Immature natural killer cell (primary cell): ENCODE measurements at regions not wholly inside any gene's neighbourhood (a gene's known extent, or its start where the extent isn't known, plus 50 kb on each side); places are given as distances from the start of the nearest gene placed in this dataset.
"Not testable (repeated sequence)": the region's sequence is repeated elsewhere in the genome, so short reads cannot be mapped to it uniquely, and the experiment has no call there.

ENCODE experiments used
- DNase-seq, 3 donors: peaks; one replicate each; pipeline ENCODE4 v3.0.0; 2022; ENCODE audit warnings: mixed read lengths in 1 of 3
- H3K27ac Mint-ChIP-seq, 6 donors: one replicate each; pipeline ENCODE4 v1.8.0; 2020; ENCODE audit warnings: mixed read lengths in 6 of 6, mild to moderate bottlenecking in 5 of 6, inconsistent platforms in 4 of 6, moderate library complexity in 3 of 6
- H3K27me3 Mint-ChIP-seq, 3 donors: one replicate each; pipeline ENCODE4 v1.8.0; 2020 to 2021; ENCODE audit warnings: low read depth in 3 of 3, mild to moderate bottlenecking in 3 of 3, mixed read lengths in 3 of 3, moderate library complexity in 3 of 3, inconsistent platforms in 1 of 3
- H3K36me3 Mint-ChIP-seq, 3 donors: one replicate each; pipeline ENCODE4 v1.8.0; 2020; ENCODE audit warnings: mixed read lengths in 3 of 3, inconsistent platforms in 2 of 3, mild to moderate bottlenecking in 2 of 3
- H3K4me1 Mint-ChIP-seq, 2 donors: one replicate each; pipeline ENCODE4 v1.8.0; 2020; ENCODE audit warnings: inconsistent platforms in 2 of 2, mild to moderate bottlenecking in 2 of 2, mixed read lengths in 2 of 2, moderate library complexity in 1 of 2
- H3K4me3 Mint-ChIP-seq, 5 donors: one replicate each; pipeline ENCODE4 v1.8.0; 2020; ENCODE audit warnings: mild to moderate bottlenecking in 5 of 5, mixed read lengths in 5 of 5, inconsistent platforms in 3 of 5, moderate library complexity in 3 of 5
- H3K9me3 Mint-ChIP-seq, 6 donors: one replicate each; pipeline ENCODE4 v1.8.0; 2020; ENCODE audit warnings: mild to moderate bottlenecking in 6 of 6, mixed read lengths in 6 of 6, inconsistent platforms in 4 of 6, moderate library complexity in 3 of 6

- peaks cover 1 to 36% (median 17%) of the 10 kb centered on the region in 6 donors for H3K9me3 Mint-ChIP-seq
- H3K36me3 Mint-ChIP-seq: no peaks in the 10 kb centered on the region
- no peak overlapping the region for H3K4me3 Mint-ChIP-seq
- H3K27me3 Mint-ChIP-seq: peaks cover 0 to 2% (median 0%) of the 10 kb centered on the region in 3 donors
- no peaks in the 10 kb centered on the region for H3K4me1 Mint-ChIP-seq
- no peak overlapping the region for H3K27ac Mint-ChIP-seq
- no peak for DNase-seq
Measured at GRCh38 chr11:92048415-92048814, 176.2 kb upstream of the FAT3 start.

- Mint-ChIP-seq H3K4me1 (no peaks in the 10 kb centered on the region), H3K9me3 (peaks cover 1 to 39% (median 20%) of the 10 kb centered on the region in 6 donors), H3K4me3 (no peak overlapping the region), H3K27ac (no peak overlapping the region), H3K36me3 (no peaks in the 10 kb centered on the region), H3K27me3 (peaks cover 0 to 2% (median 0%) of the 10 kb centered on the region in 3 donors)
- no peak for DNase-seq
Measured at GRCh38 chr11:92046103-92046502, 178.5 kb upstream of the FAT3 start.

- Mint-ChIP-seq H3K27me3 (peaks cover 0 to 2% (median 0%) of the 10 kb centered on the region in 3 donors), H3K4me1 (no peaks in the 10 kb centered on the region), H3K27ac (no peak overlapping the region), H3K4me3 (no peak overlapping the region), H3K9me3 (peaks cover 1 to 44% (median 21%) of the 10 kb centered on the region in 6 donors), H3K36me3 (no peaks in the 10 kb centered on the region)
- no peak for DNase-seq
Measured at GRCh38 chr11:92045301-92045700, 179.3 kb upstream of the FAT3 start.

- Mint-ChIP-seq H3K27ac (no peak overlapping the region), H3K36me3 (no peaks in the 10 kb centered on the region), H3K4me3 (no peak overlapping the region), H3K27me3 (peaks cover 0 to 2% (median 0%) of the 10 kb centered on the region in 3 donors), H3K9me3 (peaks cover 6 to 27% (median 12%) of the 10 kb centered on the region in 6 donors), H3K4me1 (no peaks in the 10 kb centered on the region)
- DNase-seq: no peak
Measured at GRCh38 chr11:92035488-92035887, 189.1 kb upstream of the FAT3 start.

GRCh38 chr11:92027136-92027535, 197.5 kb upstream of the FAT3 start:
- H3K4me3 Mint-ChIP-seq, DNase-seq, H3K27ac Mint-ChIP-seq, H3K27me3 Mint-ChIP-seq, H3K4me1 Mint-ChIP-seq, H3K36me3 Mint-ChIP-seq: not testable (repeated sequence)
- peaks cover 9 to 28% (median 16%) of the 10 kb centered on the region in 6 donors for H3K9me3 Mint-ChIP-seq

GRCh38 chr11:92026664-92027063, 198.0 kb upstream of the FAT3 start:
- H3K4me1 Mint-ChIP-seq: no peaks in the 10 kb centered on the region
- peaks cover 0 to 4% (median 0%) of the 10 kb centered on the region in 3 donors for H3K36me3 Mint-ChIP-seq
- H3K27me3 Mint-ChIP-seq: no peaks in the 10 kb centered on the region
- no peak overlapping the region for H3K4me3 Mint-ChIP-seq
- peaks cover 9 to 33% (median 16%) of the 10 kb centered on the region in 6 donors for H3K9me3 Mint-ChIP-seq
- no peak for DNase-seq
- no peak overlapping the region for H3K27ac Mint-ChIP-seq

GRCh38 chr11:92024788-92025187, 199.8 kb upstream of the FAT3 start:
- Mint-ChIP-seq H3K4me3 (no peak overlapping the region), H3K27ac (no peak overlapping the region), H3K36me3 (peaks cover 0 to 4% (median 0%) of the 10 kb centered on the region in 3 donors), H3K4me1 (no peaks in the 10 kb centered on the region), H3K27me3 (no peaks in the 10 kb centered on the region), H3K9me3 (peaks cover 11 to 43% (median 18%) of the 10 kb centered on the region in 6 donors)
- DNase-seq: no peak

- H3K9me3 Mint-ChIP-seq: peaks cover 14 to 57% (median 28%) of the 10 kb centered on the region in 6 donors
- H3K27me3 Mint-ChIP-seq: no peaks in the 10 kb centered on the region
- no peak for DNase-seq
- H3K36me3 Mint-ChIP-seq: peaks cover 0 to 4% (median 0%) of the 10 kb centered on the region in 3 donors
- no peak overlapping the region for H3K4me3 Mint-ChIP-seq
- no peaks in the 10 kb centered on the region for H3K4me1 Mint-ChIP-seq
- no peak overlapping the region for H3K27ac Mint-ChIP-seq
Measured at GRCh38 chr11:92022499-92022898, 202.1 kb upstream of the FAT3 start.

GRCh38 chr11:92018332-92018731, 206.3 kb upstream of the FAT3 start:
- Mint-ChIP-seq H3K4me1 (no peaks in the 10 kb centered on the region), H3K36me3 (no peaks in the 10 kb centered on the region), H3K9me3 (peaks cover 11 to 61% (median 37%) of the 10 kb centered on the region in 6 donors), H3K27me3 (no peaks in the 10 kb centered on the region), H3K4me3 (no peak overlapping the region), H3K27ac (no peak overlapping the region)
- DNase-seq: no peak

GRCh38 chr11:92008249-92008648, 216.4 kb upstream of the FAT3 start:
- H3K4me3 Mint-ChIP-seq: no peak overlapping the region
- H3K9me3 Mint-ChIP-seq: peaks cover 1 to 31% (median 15%) of the 10 kb centered on the region in 6 donors

GRCh38 chr11:92002568-92002967, 222.1 kb upstream of the FAT3 start:
- H3K4me3 Mint-ChIP-seq: no peak overlapping the region
- H3K4me1 Mint-ChIP-seq: no peaks in the 10 kb centered on the region
- H3K27me3 Mint-ChIP-seq: peaks cover 0 to 4% (median 0%) of the 10 kb centered on the region in 3 donors
- H3K9me3 Mint-ChIP-seq: peaks cover 1 to 22% (median 11%) of the 10 kb centered on the region in 6 donors
- H3K27ac Mint-ChIP-seq: no peak overlapping the region
- no peak for DNase-seq
- H3K36me3 Mint-ChIP-seq: no peaks in the 10 kb centered on the region

More at GRCh38 chr11:92008249-92008648, 216.4 kb upstream of the FAT3 start:
- Mint-ChIP-seq H3K36me3 (no peaks in the 10 kb centered on the region), H3K27ac (no peak overlapping the region), H3K4me1 (no peaks in the 10 kb centered on the region), H3K27me3 (peaks cover 0 to 2% (median 0%) of the 10 kb centered on the region in 3 donors)
- DNase-seq: no peak

GRCh38 chr11:91998481-91998880, 226.1 kb upstream of the FAT3 start:
- peaks cover 2 to 32% (median 14%) of the 10 kb centered on the region in 6 donors for H3K9me3 Mint-ChIP-seq
- no peak overlapping the region for H3K4me3 Mint-ChIP-seq
- H3K27me3 Mint-ChIP-seq: peaks cover 0 to 4% (median 0%) of the 10 kb centered on the region in 3 donors

GRCh38 chr11:91997226-91997625, 227.4 kb upstream of the FAT3 start:
- no peak for DNase-seq
- H3K27me3 Mint-ChIP-seq: no peaks in the 10 kb centered on the region
- no peaks in the 10 kb centered on the region for H3K36me3 Mint-ChIP-seq
- no peak overlapping the region for H3K27ac Mint-ChIP-seq
- H3K4me1 Mint-ChIP-seq: no peaks in the 10 kb centered on the region
- peaks cover 2 to 32% (median 14%) of the 10 kb centered on the region in 6 donors for H3K9me3 Mint-ChIP-seq
- no peak overlapping the region for H3K4me3 Mint-ChIP-seq

More at GRCh38 chr11:91998481-91998880, 226.1 kb upstream of the FAT3 start:
- no peak for DNase-seq
- no peak overlapping the region for H3K27ac Mint-ChIP-seq
- no peaks in the 10 kb centered on the region for H3K36me3 Mint-ChIP-seq
- H3K4me1 Mint-ChIP-seq: no peaks in the 10 kb centered on the region

GRCh38 chr11:91996526-91996925, 228.1 kb upstream of the FAT3 start:
- H3K9me3 Mint-ChIP-seq: peaks cover under 1 to 32% (median 14%) of the 10 kb centered on the region in 6 donors
- H3K27ac Mint-ChIP-seq: no peak overlapping the region
- H3K4me3 Mint-ChIP-seq: no peak overlapping the region
- no peaks in the 10 kb centered on the region for H3K36me3 Mint-ChIP-seq
- no peaks in the 10 kb centered on the region for H3K4me1 Mint-ChIP-seq
- no peak for DNase-seq
- peaks cover 0 to 1% (median 0%) of the 10 kb centered on the region in 3 donors for H3K27me3 Mint-ChIP-seq

GRCh38 chr11:91988443-91988842, 236.2 kb upstream of the FAT3 start:
- H3K27ac Mint-ChIP-seq, DNase-seq, H3K4me3 Mint-ChIP-seq, H3K36me3 Mint-ChIP-seq, H3K4me1 Mint-ChIP-seq, H3K27me3 Mint-ChIP-seq: not testable (repeated sequence)
- H3K9me3 Mint-ChIP-seq: peaks cover 5 to 53% (median 23%) of the 10 kb centered on the region in 6 donors
